Endothelial cell of umbilical vein (primary cell): ENCODE measurements at regions not wholly inside any gene's neighbourhood (a gene's known extent, or its start where the extent isn't known, plus 50 kb on each side); places are given as distances from the start of the nearest gene placed in this dataset.

Source experiments
- EZH2 ChIP-seq: IDR thresholded peaks from 2 replicates; pipeline ENCODE4 v1.6.1; 2012; ENCODE audit warnings: borderline replicate concordance, low read depth, mild to moderate bottlenecking, moderate library complexity, low read length, inconsistent platforms; ENCODE audit not compliant: severe bottlenecking
- TF ChIP-seq, protein P1 (sequence below): IDR thresholded peaks from 2 replicates; pipeline ENCODE4 v1.6.1; 2011; ENCODE audit not compliant: insufficient read depth, insufficient read length
- TF ChIP-seq, protein P2 (sequence below), 2 donors: IDR thresholded peaks; 1 replicate in 1 of 2; 2 replicates in 1 of 2; pipeline ENCODE4 v1.5.1; 2011; ENCODE audit warnings: low read length in 2 of 2, mild to moderate bottlenecking in 2 of 2, moderate library complexity in 2 of 2, control low read depth in 1 of 2, inconsistent platforms in 1 of 2, low read depth in 1 of 2; ENCODE audit not compliant: insufficient read depth in 1 of 2; ENCODE audit errors: extremely low read depth in 1 of 2

DNA sequence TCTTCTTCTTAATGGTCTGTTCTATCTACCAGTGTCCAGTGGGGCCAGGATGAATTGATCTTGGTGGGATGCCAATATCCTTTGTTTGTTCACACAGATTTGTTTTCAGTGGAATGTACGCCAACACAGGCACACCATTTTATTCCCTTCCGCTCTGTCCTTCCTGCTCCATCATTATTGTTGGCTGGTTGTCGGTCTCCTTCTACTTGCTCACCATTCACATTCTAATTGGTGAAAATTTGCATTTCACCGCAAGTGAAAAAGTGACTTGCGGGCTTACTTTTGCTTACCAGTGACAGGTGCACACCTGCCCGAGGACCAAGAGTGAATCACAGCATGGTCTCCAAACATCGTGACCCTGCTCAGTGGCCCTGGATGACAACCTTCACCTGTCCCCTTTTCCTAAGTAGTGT lies 148.3 kb downstream of the NOC3L start:
- TF ChIP-seq, protein P1, sequence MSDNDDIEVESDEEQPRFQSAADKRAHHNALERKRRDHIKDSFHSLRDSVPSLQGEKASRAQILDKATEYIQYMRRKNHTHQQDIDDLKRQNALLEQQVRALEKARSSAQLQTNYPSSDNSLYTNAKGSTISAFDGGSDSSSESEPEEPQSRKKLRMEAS, result no peak
- TF ChIP-seq, protein P2, sequence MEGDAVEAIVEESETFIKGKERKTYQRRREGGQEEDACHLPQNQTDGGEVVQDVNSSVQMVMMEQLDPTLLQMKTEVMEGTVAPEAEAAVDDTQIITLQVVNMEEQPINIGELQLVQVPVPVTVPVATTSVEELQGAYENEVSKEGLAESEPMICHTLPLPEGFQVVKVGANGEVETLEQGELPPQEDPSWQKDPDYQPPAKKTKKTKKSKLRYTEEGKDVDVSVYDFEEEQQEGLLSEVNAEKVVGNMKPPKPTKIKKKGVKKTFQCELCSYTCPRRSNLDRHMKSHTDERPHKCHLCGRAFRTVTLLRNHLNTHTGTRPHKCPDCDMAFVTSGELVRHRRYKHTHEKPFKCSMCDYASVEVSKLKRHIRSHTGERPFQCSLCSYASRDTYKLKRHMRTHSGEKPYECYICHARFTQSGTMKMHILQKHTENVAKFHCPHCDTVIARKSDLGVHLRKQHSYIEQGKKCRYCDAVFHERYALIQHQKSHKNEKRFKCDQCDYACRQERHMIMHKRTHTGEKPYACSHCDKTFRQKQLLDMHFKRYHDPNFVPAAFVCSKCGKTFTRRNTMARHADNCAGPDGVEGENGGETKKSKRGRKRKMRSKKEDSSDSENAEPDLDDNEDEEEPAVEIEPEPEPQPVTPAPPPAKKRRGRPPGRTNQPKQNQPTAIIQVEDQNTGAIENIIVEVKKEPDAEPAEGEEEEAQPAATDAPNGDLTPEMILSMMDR (IDR thresholded peaks at IDR 0.05; ENCODE audit: extremely low read depth in 1 of 2, insufficient read depth in 1 of 2, low read depth in 1 of 2, low read length in 2 of 2), result no peak
- no peak for TF ChIP-seq EZH2
